HG02884 (cell line): ENCODE measurements at regions not wholly inside any gene's neighbourhood (a gene's known extent, or its start where the extent isn't known, plus 50 kb on each side); places are given as distances from the start of the nearest gene placed in this dataset.
"Not testable (repeated sequence)": the region's sequence is repeated elsewhere in the genome, so short reads cannot be mapped to it uniquely, and the experiment has no call there.

ENCODE experiments used
- ATAC-seq: cut with Tn5 transposase; IDR thresholded peaks from one replicate; pipeline ENCODE4 v1.9.1; 2021; ENCODE audit warnings: mild to moderate bottlenecking, moderate library complexity; ENCODE audit not compliant: unreplicated experiment

- not testable (repeated sequence) for ATAC-seq
Measured at GRCh38 chr7:149930374-149931068, 56.8 kb downstream of the ATP6V0E2 start.

GRCh38 chr7:149933776-149934175 is 60.0 kb downstream of the ATP6V0E2 start:
- ATAC-seq: not testable (repeated sequence)

- ATAC-seq: not testable (repeated sequence)
Measured at GRCh38 chr7:149947346-149947745, 73.6 kb downstream of the ATP6V0E2 start.

GRCh38 chr7:149948444-149948843 is 74.7 kb downstream of the ATP6V0E2 start:
- not testable (repeated sequence) for ATAC-seq

GRCh38 chr7:149949863-149950577 is 76.3 kb downstream of the ATP6V0E2 start:
- ATAC-seq: not testable (repeated sequence)

- ATAC-seq: not testable (repeated sequence)
Measured at GRCh38 chr7:149950578-149950924, 76.8 kb downstream of the ATP6V0E2 start.

GRCh38 chr7:149951579-149951978 is 77.8 kb downstream of the ATP6V0E2 start:
- ATAC-seq: not testable (repeated sequence)

- ATAC-seq: not testable (repeated sequence)
Measured at GRCh38 chr7:149958880-149959279, 85.1 kb downstream of the ATP6V0E2 start.

- ATAC-seq: not testable (repeated sequence)
Measured at GRCh38 chr7:149960863-149961262, 87.1 kb downstream of the ATP6V0E2 start.

- not testable (repeated sequence) for ATAC-seq
Measured at GRCh38 chr7:149961878-149962277, 88.1 kb downstream of the ATP6V0E2 start.

GRCh38 chr7:149962685-149963319 is 89.0 kb downstream of the ATP6V0E2 start:
- not testable (repeated sequence) for ATAC-seq

GRCh38 chr7:149963985-149964384 is 90.2 kb downstream of the ATP6V0E2 start:
- not testable (repeated sequence) for ATAC-seq

- not testable (repeated sequence) for ATAC-seq
Measured at GRCh38 chr7:149966444-149966843, 92.7 kb downstream of the ATP6V0E2 start.

GRCh38 chr7:149972977-149973376 is 99.2 kb downstream of the ATP6V0E2 start:
- not testable (repeated sequence) for ATAC-seq

GRCh38 chr7:149973681-149974080 is 99.9 kb downstream of the ATP6V0E2 start:
- not testable (repeated sequence) for ATAC-seq

- not testable (repeated sequence) for ATAC-seq
Measured at GRCh38 chr7:149975608-149976007, 101.8 kb downstream of the ATP6V0E2 start.

GRCh38 chr7:149978537-149978936 is 104.8 kb downstream of the ATP6V0E2 start:
- ATAC-seq: not testable (repeated sequence)

- ATAC-seq: not testable (repeated sequence)
Measured at GRCh38 chr7:149978944-149979343, 105.2 kb downstream of the ATP6V0E2 start.

GRCh38 chr7:149982537-149983112 is 108.9 kb downstream of the ATP6V0E2 start:
- ATAC-seq: not testable (repeated sequence)

- not testable (repeated sequence) for ATAC-seq
Measured at GRCh38 chr7:149986866-149987265, 113.1 kb downstream of the ATP6V0E2 start.

- not testable (repeated sequence) for ATAC-seq
Measured at GRCh38 chr7:149991652-149992302, 118.0 kb downstream of the ATP6V0E2 start.
